Gastrocnemius medialis (tissue), 4 donors: ENCODE measurements at regions not wholly inside any gene's neighbourhood (a gene's known extent, or its start where the extent isn't known, plus 50 kb on each side); places are given as distances from the start of the nearest gene placed in this dataset.

Experiments used
- POLR2A ChIP-seq, 2 donors: fragments of 450-650 bp; IDR thresholded peaks; one replicate each; pipeline ENCODE4 v1.6.1; 2017; ENCODE audit warnings: antibody characterized with exemption in 2 of 2, mild to moderate bottlenecking in 2 of 2, moderate library complexity in 2 of 2
- TF ChIP-seq, protein P1 (sequence below), 5 experiments: fragments of 450-650 bp in 3 of 5; fragments of 200-600 bp in 2 of 5; sonication (generic) in 2 of 5; IDR thresholded peaks in 4 of 5; conservative IDR thresholded peaks in 1 of 5; 1 replicate in 4 of 5; 2 replicates in 1 of 5; pipeline ENCODE4 v1.5.1; 2016 to 2019; ENCODE audit warnings: antibody characterized with exemption in 5 of 5, mild to moderate bottlenecking in 3 of 5, moderate library complexity in 3 of 5

DNA sequence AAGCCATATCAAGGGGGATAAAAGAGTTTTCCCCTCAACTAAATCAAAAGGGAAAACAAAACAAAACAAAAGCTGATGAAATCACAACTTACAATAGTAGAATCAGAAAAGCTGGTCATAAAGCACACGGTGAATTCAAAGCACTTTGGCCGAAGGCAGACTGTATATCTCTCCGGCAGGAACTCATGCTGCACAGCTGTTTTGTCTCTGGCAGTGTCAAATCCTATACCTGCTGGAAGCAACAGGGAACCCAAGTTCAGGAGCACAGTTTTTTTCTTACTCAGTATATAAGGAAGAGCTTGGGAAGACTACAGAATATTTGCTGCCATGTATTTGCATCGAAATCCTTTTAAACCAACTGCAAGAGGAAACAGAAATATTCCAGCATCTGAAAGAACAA lies 213.7 kb downstream of the RFC3 start:
- TF ChIP-seq, protein P1, sequence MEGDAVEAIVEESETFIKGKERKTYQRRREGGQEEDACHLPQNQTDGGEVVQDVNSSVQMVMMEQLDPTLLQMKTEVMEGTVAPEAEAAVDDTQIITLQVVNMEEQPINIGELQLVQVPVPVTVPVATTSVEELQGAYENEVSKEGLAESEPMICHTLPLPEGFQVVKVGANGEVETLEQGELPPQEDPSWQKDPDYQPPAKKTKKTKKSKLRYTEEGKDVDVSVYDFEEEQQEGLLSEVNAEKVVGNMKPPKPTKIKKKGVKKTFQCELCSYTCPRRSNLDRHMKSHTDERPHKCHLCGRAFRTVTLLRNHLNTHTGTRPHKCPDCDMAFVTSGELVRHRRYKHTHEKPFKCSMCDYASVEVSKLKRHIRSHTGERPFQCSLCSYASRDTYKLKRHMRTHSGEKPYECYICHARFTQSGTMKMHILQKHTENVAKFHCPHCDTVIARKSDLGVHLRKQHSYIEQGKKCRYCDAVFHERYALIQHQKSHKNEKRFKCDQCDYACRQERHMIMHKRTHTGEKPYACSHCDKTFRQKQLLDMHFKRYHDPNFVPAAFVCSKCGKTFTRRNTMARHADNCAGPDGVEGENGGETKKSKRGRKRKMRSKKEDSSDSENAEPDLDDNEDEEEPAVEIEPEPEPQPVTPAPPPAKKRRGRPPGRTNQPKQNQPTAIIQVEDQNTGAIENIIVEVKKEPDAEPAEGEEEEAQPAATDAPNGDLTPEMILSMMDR (IDR thresholded peaks at IDR 0.05 in 4 of 5, conservative IDR thresholded peaks at IDR 0.05 in 1 of 5): no peak
- TF ChIP-seq POLR2A (IDR thresholded peaks at IDR 0.05): no peak
